Mesothelial cell of epicardium (in vitro differentiated cells): ENCODE measurements at regions not wholly inside any gene's neighbourhood (a gene's known extent, or its start where the extent isn't known, plus 50 kb on each side); places are given as distances from the start of the nearest gene placed in this dataset.

Experiments
- DNase-seq, 2 experiments: peaks; one replicate each; pipeline ENCODE4 v3.0.0; 2021; ENCODE audit warnings: low spot score in 2 of 2; ENCODE audit not compliant: unreplicated experiment in 2 of 2
- H3K27ac Mint-ChIP-seq: 2 replicates; pipeline ENCODE4 v1.8.0; 2021; ENCODE audit warnings: mixed read lengths
- H3K27me3 Mint-ChIP-seq: 2 replicates; pipeline ENCODE4 v1.8.0; 2021; ENCODE audit warnings: low read depth, mixed read lengths
- H3K36me3 Mint-ChIP-seq: 2 replicates; pipeline ENCODE4 v1.8.0; 2021; ENCODE audit warnings: mixed read lengths
- H3K4me1 Mint-ChIP-seq: 2 replicates; pipeline ENCODE4 v1.8.0; 2021; ENCODE audit warnings: mixed read lengths
- H3K4me3 Mint-ChIP-seq: 2 replicates; pipeline ENCODE4 v1.8.0; 2021; ENCODE audit warnings: mild to moderate bottlenecking, moderate library complexity, mixed read lengths
- H3K9me3 Mint-ChIP-seq: 2 replicates; pipeline ENCODE4 v1.8.0; 2021; ENCODE audit warnings: mixed read lengths
- TF ChIP-seq, protein P1 (sequence below): fragments of 200-600 bp; sonication (generic); IDR thresholded peaks from one replicate; pipeline ENCODE4 v1.5.0; 2021; ENCODE audit warnings: antibody characterized with exemption; ENCODE audit not compliant: unreplicated experiment

DNA sequence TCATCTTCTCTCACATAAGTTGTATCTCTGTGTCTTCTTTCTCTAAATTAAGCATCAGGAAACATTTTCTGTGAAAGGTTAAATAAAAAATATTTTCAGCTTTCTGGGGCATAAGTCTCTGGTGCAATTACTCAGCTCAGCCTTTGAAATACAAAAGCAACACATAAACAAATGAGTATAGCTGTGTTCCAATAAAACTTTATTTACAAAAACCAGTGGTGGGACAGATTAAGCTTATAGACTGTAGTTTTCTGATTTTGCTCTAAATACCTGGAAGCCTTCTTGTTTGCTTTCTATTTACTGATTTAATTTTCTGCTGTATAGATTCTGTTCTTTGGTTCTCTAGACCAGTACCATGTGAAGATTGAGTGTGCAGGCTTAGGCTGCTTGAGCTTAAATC lies 655.1 kb downstream of the VRK1 start:
- Mint-ChIP-seq H3K4me3 (no peak overlapping the region), H3K27me3 (peaks cover 20% of the 10 kb centered on the region), H3K36me3 (no peaks in the 10 kb centered on the region), H3K27ac (no peak overlapping the region), H3K9me3 (no peaks in the 10 kb centered on the region), H3K4me1 (no peaks in the 10 kb centered on the region)
- DNase-seq: no peak
- TF ChIP-seq, protein P1, sequence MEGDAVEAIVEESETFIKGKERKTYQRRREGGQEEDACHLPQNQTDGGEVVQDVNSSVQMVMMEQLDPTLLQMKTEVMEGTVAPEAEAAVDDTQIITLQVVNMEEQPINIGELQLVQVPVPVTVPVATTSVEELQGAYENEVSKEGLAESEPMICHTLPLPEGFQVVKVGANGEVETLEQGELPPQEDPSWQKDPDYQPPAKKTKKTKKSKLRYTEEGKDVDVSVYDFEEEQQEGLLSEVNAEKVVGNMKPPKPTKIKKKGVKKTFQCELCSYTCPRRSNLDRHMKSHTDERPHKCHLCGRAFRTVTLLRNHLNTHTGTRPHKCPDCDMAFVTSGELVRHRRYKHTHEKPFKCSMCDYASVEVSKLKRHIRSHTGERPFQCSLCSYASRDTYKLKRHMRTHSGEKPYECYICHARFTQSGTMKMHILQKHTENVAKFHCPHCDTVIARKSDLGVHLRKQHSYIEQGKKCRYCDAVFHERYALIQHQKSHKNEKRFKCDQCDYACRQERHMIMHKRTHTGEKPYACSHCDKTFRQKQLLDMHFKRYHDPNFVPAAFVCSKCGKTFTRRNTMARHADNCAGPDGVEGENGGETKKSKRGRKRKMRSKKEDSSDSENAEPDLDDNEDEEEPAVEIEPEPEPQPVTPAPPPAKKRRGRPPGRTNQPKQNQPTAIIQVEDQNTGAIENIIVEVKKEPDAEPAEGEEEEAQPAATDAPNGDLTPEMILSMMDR: no peak

DNA sequence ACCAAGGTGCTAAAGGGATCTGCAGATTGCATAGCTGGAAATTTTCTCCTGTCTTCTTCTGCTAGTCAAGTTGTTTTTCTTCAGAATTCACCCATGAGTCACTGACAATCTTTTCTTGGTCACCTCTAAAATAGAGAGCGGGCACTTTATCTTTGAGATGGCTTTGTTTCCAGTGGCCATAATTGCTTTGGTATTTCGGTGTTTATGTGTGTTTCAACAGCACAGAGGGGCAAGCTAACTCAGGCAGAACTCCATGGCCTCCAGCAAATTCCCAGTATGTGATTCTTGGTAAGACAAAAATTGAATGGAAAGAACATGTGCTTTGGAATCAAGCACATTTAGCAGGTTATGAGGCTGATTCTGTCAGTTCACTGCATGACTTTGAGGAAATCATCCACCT lies 656.8 kb downstream of the VRK1 start:
- no peaks in the 10 kb centered on the region for H3K36me3 Mint-ChIP-seq
- no peak overlapping the region for H3K27ac Mint-ChIP-seq
- TF ChIP-seq, protein P1: no peak
- peaks cover 12% of the 10 kb centered on the region for H3K4me1 Mint-ChIP-seq
- peaks cover 37% of the 10 kb centered on the region for H3K27me3 Mint-ChIP-seq
- no peak overlapping the region for H3K4me3 Mint-ChIP-seq
- no peaks in the 10 kb centered on the region for H3K9me3 Mint-ChIP-seq
- no peak for DNase-seq

DNA sequence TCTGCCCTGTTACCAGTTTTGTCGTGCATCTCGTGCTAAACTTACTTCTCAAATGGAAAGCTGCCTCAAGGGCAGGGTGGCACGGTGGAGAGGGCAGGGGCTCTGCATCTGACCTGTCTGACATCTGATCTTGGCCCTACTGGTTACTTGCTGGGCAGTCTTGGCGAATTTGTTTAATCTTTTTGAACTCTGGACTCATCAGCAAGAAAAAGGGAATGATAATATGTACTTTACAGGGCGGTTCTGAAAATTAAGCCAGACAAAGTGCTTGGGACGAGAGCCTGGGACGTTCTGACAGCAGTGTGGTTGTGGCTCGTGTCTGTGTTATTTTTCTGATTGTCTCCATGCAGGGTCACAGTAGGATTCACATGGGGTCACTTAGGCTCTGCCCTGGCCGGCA lies 659.3 kb downstream of the VRK1 start:
- H3K27me3 Mint-ChIP-seq: peaks cover 44% of the 10 kb centered on the region
- H3K4me3 Mint-ChIP-seq: no peak overlapping the region
- peaks cover 15% of the 10 kb centered on the region for H3K4me1 Mint-ChIP-seq
- H3K27ac Mint-ChIP-seq: no peak overlapping the region
- peaks cover 2% of the 10 kb centered on the region for H3K9me3 Mint-ChIP-seq
- no peaks in the 10 kb centered on the region for H3K36me3 Mint-ChIP-seq
- TF ChIP-seq, protein P1: no peak
- no peak for DNase-seq

DNA sequence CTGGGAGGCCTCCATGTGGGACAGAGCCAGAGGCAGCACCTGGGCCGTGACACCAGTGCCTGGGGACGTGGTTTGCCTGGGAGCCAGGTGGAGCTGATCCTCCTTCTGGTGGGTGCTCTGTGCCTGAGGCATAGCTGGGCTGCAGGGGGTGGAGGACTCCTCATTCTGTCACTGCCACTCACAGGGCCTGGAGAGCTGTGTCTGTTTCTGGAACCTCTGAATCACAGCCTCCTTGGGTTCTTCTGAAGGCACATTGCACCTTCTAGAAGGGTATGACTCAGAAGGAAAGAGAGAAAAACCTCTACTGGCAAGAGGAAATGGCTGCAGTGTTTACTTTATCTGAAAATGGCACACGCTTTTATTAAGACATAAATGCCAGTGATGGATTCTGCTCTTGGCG lies 659.8 kb downstream of the VRK1 start:
- Mint-ChIP-seq H3K4me1 (peaks cover 15% of the 10 kb centered on the region), H3K4me3 (no peak overlapping the region), H3K27ac (no peak overlapping the region)

DNA sequence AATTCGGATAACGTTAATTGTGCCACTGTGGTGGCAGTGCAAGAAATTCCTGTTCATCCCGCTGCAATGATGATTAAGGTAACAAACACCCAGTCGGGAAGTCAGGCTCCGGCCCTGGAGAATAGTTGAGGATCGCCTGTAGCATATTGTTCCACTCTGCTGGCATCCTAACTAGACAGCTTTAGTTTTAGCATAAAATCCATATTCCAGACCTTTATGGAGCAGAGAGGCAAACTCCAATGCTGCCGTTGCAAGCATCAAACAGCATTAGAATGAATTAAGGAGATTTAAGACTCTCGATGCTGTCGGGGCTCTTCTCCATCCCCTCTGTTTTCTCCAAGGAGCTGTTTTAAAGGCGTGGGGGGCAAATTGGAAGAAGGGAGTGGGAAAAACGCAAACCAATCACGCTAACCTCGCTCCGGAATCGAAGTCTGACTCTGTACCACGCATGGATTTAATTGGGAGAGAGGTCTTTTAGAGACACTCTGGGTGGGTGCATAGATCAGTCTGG lies 660.4 kb downstream of the VRK1 start:
- no peak overlapping the region for H3K27ac Mint-ChIP-seq
- peaks cover 12% of the 10 kb centered on the region for H3K9me3 Mint-ChIP-seq
- H3K4me3 Mint-ChIP-seq: peak overlapping the region; percentile 72
- DNase-seq: no peak
- H3K27me3 Mint-ChIP-seq: peaks cover 46% of the 10 kb centered on the region
- H3K4me1 Mint-ChIP-seq: peaks cover 15% of the 10 kb centered on the region
- TF ChIP-seq, protein P1: no peak
- H3K36me3 Mint-ChIP-seq: no peaks in the 10 kb centered on the region

More for the DNA sequence above, 659.8 kb downstream of the VRK1 start:
- peaks cover 44% of the 10 kb centered on the region for H3K27me3 Mint-ChIP-seq
- H3K36me3 Mint-ChIP-seq: no peaks in the 10 kb centered on the region
- TF ChIP-seq, protein P1: no peak
- DNase-seq: no peak
- H3K9me3 Mint-ChIP-seq: peaks cover 6% of the 10 kb centered on the region

DNA sequence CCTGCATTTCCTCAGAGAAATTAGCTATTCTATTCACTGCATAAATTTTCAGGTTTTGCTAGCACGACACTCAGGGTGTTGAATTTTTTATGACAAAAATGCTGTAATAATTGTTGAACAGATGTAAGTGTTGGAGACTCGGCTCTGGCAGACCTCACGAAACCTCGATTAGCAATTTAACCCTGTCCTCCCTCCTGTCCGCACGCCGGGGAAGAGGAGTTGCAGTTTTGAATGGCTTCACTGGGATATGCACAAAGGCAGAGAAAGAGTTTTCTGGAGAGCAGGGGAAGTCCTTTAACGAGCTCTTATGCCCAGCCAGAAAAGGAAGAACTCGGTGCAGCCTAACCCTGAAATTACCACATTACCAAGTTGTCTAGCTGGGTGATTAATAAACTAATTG lies 661.1 kb downstream of the VRK1 start:
- peaks cover 49% of the 10 kb centered on the region for H3K27me3 Mint-ChIP-seq
- peaks cover 15% of the 10 kb centered on the region for H3K4me1 Mint-ChIP-seq
- no peak for DNase-seq
- TF ChIP-seq, protein P1: no peak
- H3K4me3 Mint-ChIP-seq: peak overlapping the region; percentile 72
- no peak overlapping the region for H3K27ac Mint-ChIP-seq
- H3K36me3 Mint-ChIP-seq: no peaks in the 10 kb centered on the region
- H3K9me3 Mint-ChIP-seq: peaks cover 18% of the 10 kb centered on the region
